ENCODE measurements at regions not wholly inside any gene's neighbourhood (a gene's known extent, or its start where the extent isn't known, plus 50 kb on each side); places are given as distances from the start of the nearest gene placed in this dataset.
A peak's percentile ranks its signal among the peaks of the same experiment; 100 is the strongest.
"Not testable (repeated sequence)": the region's sequence is repeated elsewhere in the genome, so short reads cannot be mapped to it uniquely, and the experiment has no call there.

DNA sequence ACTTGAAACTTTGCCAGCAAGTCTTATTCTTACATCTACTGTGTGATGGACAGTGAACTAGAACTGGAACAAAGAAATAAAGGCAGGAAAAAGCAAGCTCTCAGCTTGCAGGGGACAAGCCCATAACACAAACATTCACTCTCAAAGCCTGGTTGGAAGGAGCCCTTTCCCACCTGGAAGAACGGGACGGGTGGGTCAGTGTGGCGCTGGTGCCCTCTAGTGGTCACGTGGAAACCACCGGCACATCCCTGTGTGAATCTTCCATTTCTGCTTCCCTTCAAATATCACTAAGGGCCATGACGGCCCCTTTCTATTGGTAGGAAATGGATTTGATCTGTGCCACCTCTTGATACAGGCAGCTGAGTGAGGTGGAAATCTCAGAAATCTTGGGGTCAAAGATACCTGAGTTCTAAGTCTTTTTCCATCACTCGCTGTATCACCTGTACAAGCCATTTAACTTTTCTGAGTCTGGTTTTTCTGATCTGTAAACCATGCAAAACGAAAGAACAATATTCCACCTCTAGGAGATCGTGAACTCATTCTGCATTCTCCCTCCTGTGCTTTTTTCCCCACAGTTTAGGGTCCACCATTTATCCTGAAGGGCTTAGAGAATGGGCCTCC lies 211.6 kb downstream of the MSX2 start:
- Histone ChIP-seq H3K9ac (no peak overlapping the region), H3K4me2 (no peak overlapping the region), H3K79me2 (ENCODE audit: insufficient read depth) (no peaks in the 10 kb centered on the region), H3K36me3 (replicated peaks in 1 of 2; ENCODE audit: control insufficient read depth in 1 of 2, insufficient read depth in 2 of 2, low read length in 1 of 2) (no peaks in the 10 kb centered on the region), H3K4me1 (ENCODE audit: control insufficient read depth in 1 of 2, insufficient read depth in 2 of 2, low read depth in 1 of 2, low read length in 1 of 2) (no peaks in the 10 kb centered on the region; a peak in 1 of 4 replicates), H4K20me1 (ENCODE audit: insufficient read depth) (no peaks in the 10 kb centered on the region), H3K9me3 (no peaks in the 10 kb centered on the region), H3K4me3 (ENCODE audit: low read depth in 2 of 2, low read length in 1 of 2) (peak overlapping the region in 1 of 2 experiments; percentile 30; a peak in 1 of 4 replicates), H3K27ac (ENCODE audit: low read depth in 2 of 2, low read length in 1 of 2) (no peak overlapping the region), H2AFZ (ENCODE audit: low read depth) (no peak overlapping the region), H3F3A (replicated peaks; ENCODE audit: insufficient read depth) (no peaks in the 10 kb centered on the region), H3K9me2 (no peaks in the 10 kb centered on the region), H3K27me3 (ENCODE audit: insufficient read depth) (no peaks in the 10 kb centered on the region)
- peak; percentile 80 for DNase-seq
- TF ChIP-seq RXRA (IDR thresholded peaks at IDR 0.05; ENCODE audit: borderline replicate concordance, low read depth) (no peak), TEAD4 (IDR thresholded peaks at IDR 0.05; ENCODE audit: borderline replicate concordance, insufficient read depth) (no peak), FOXJ3 (CRISPR knock-in tag; IDR thresholded peaks at IDR 0.05) (no peak), RFX5 (IDR thresholded peaks at IDR 0.05; ENCODE audit: low read length) (no peak), NFIC (IDR thresholded peaks at IDR 0.05; ENCODE audit: borderline replicate concordance) (no peak), EZH2phosphoT487 (IDR thresholded peaks at IDR 0.05; ENCODE audit: borderline replicate concordance, low read depth) (no peak), TCF12 (IDR thresholded peaks at IDR 0.05) (no peak), RAD21 (IDR thresholded peaks at IDR 0.05; ENCODE audit: low read length) (peak; percentile 88), MXI1 (IDR thresholded peaks at IDR 0.05; ENCODE audit: low read depth, low read length) (no peak), GABPA (IDR thresholded peaks at IDR 0.05; ENCODE audit: low read depth) (no peak), JUND (IDR thresholded peaks at IDR 0.05) (no peak), EP300 (IDR thresholded peaks at IDR 0.05; ENCODE audit: borderline replicate concordance in 1 of 2, low read depth in 1 of 2, low read length in 1 of 2) (no peak), MEF2A (IDR thresholded peaks at IDR 0.05; ENCODE audit: borderline replicate concordance, low read depth) (no peak), SIN3A (IDR thresholded peaks at IDR 0.05; ENCODE audit: borderline replicate concordance, low read depth, low read length) (no peak), SMC3 (IDR thresholded peaks at IDR 0.05; ENCODE audit: low read depth, low read length) (peak; percentile 64), POLR2AphosphoS5 (IDR thresholded peaks at IDR 0.05; ENCODE audit: low read depth, low read length) (no peak), RCOR1 (IDR thresholded peaks at IDR 0.05; ENCODE audit: low read length) (no peak)
- TF ChIP-seq, protein P1, sequence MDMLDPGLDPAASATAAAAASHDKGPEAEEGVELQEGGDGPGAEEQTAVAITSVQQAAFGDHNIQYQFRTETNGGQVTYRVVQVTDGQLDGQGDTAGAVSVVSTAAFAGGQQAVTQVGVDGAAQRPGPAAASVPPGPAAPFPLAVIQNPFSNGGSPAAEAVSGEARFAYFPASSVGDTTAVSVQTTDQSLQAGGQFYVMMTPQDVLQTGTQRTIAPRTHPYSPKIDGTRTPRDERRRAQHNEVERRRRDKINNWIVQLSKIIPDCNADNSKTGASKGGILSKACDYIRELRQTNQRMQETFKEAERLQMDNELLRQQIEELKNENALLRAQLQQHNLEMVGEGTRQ (IDR thresholded peaks at IDR 0.05; ENCODE audit: borderline replicate concordance, low read depth, low read length), result no peak
- TF ChIP-seq, protein P2, sequence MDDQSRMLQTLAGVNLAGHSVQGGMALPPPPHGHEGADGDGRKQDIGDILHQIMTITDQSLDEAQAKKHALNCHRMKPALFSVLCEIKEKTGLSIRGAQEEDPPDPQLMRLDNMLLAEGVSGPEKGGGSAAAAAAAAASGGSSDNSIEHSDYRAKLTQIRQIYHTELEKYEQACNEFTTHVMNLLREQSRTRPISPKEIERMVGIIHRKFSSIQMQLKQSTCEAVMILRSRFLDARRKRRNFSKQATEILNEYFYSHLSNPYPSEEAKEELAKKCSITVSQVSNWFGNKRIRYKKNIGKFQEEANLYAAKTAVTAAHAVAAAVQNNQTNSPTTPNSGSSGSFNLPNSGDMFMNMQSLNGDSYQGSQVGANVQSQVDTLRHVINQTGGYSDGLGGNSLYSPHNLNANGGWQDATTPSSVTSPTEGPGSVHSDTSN (IDR thresholded peaks at IDR 0.05), result no peak
- TF ChIP-seq, protein P3, sequence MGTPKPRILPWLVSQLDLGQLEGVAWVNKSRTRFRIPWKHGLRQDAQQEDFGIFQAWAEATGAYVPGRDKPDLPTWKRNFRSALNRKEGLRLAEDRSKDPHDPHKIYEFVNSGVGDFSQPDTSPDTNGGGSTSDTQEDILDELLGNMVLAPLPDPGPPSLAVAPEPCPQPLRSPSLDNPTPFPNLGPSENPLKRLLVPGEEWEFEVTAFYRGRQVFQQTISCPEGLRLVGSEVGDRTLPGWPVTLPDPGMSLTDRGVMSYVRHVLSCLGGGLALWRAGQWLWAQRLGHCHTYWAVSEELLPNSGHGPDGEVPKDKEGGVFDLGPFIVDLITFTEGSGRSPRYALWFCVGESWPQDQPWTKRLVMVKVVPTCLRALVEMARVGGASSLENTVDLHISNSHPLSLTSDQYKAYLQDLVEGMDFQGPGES (IDR thresholded peaks at IDR 0.05; ENCODE audit: low read depth, low read length), result no peak
- TF ChIP-seq, protein P4, sequence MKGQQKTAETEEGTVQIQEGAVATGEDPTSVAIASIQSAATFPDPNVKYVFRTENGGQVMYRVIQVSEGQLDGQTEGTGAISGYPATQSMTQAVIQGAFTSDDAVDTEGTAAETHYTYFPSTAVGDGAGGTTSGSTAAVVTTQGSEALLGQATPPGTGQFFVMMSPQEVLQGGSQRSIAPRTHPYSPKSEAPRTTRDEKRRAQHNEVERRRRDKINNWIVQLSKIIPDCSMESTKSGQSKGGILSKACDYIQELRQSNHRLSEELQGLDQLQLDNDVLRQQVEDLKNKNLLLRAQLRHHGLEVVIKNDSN (IDR thresholded peaks at IDR 0.05; ENCODE audit: borderline replicate concordance, low read depth), result no peak
- TF ChIP-seq, protein P5, sequence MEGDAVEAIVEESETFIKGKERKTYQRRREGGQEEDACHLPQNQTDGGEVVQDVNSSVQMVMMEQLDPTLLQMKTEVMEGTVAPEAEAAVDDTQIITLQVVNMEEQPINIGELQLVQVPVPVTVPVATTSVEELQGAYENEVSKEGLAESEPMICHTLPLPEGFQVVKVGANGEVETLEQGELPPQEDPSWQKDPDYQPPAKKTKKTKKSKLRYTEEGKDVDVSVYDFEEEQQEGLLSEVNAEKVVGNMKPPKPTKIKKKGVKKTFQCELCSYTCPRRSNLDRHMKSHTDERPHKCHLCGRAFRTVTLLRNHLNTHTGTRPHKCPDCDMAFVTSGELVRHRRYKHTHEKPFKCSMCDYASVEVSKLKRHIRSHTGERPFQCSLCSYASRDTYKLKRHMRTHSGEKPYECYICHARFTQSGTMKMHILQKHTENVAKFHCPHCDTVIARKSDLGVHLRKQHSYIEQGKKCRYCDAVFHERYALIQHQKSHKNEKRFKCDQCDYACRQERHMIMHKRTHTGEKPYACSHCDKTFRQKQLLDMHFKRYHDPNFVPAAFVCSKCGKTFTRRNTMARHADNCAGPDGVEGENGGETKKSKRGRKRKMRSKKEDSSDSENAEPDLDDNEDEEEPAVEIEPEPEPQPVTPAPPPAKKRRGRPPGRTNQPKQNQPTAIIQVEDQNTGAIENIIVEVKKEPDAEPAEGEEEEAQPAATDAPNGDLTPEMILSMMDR (IDR thresholded peaks at IDR 0.05), result peak; percentile 87
- TF ChIP-seq, protein P6, sequence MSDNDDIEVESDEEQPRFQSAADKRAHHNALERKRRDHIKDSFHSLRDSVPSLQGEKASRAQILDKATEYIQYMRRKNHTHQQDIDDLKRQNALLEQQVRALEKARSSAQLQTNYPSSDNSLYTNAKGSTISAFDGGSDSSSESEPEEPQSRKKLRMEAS (IDR thresholded peaks at IDR 0.05; ENCODE audit: low read depth), result no peak
- POLR2A ChIA-PET, result no interaction called here
- WGBS (ENCODE audit: low lambda C conversion rate), result 9% methylated on average over 9 of the region's 9 CpGs
- CTCF ChIA-PET, result interaction anchor here (0.6 to 5.0 kb wide), 17 partner anchors 9 to 528 kb away, joined by 3 to 69 read pairs (median 4); no protein-coding TSS in a partner anchor

DNA sequence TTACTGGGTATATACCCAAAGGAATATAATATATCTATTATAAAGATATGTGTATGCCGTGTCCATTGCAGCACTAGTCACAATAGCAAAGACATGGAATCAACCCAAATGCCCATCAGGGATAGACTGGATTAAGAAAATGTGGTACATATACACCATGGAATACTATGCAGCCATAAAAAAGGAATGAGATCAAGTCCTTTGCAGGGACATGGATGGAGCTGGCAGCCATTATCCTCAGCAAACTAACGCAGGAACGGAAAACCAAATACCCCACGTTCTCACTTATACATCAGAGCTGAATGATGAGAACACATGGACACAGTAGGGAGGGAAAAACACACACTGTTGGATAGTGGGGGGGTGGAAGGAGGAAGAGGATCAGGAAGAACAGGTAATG lies 206.7 kb downstream of the MSX2 start:
- H2AFZ ChIP-seq (ENCODE audit: low read depth); H3K4me3 ChIP-seq (ENCODE audit: low read depth in 2 of 2, low read length in 1 of 2); H3K27me3 ChIP-seq (ENCODE audit: insufficient read depth); H3F3A ChIP-seq (replicated peaks; ENCODE audit: insufficient read depth); H3K9me2 ChIP-seq; H3K4me2 ChIP-seq; POLR2A ChIA-PET; H4K20me1 ChIP-seq (ENCODE audit: insufficient read depth); H3K9me3 ChIP-seq; H3K4me1 ChIP-seq (ENCODE audit: control insufficient read depth in 1 of 2, insufficient read depth in 2 of 2, low read depth in 1 of 2, low read length in 1 of 2); H3K36me3 ChIP-seq (replicated peaks in 1 of 2; ENCODE audit: control insufficient read depth in 1 of 2, insufficient read depth in 2 of 2, low read length in 1 of 2); H3K79me2 ChIP-seq (ENCODE audit: insufficient read depth); H3K9ac ChIP-seq; DNase-seq; H3K27ac ChIP-seq (ENCODE audit: low read depth in 2 of 2, low read length in 1 of 2): not testable (repeated sequence)
- CTCF ChIA-PET, result interaction anchor here (1.1 kb wide), 1 partner anchor 21 kb away, joined by 4 read pairs; no protein-coding TSS in a partner anchor
- 76% methylated on average over 4 of the region's 4 CpGs for WGBS (ENCODE audit: low lambda C conversion rate)

Data from SK-N-SH (cell line).